SK-N-SH (cell line): ENCODE measurements at regions not wholly inside any gene's neighbourhood (a gene's known extent, or its start where the extent isn't known, plus 50 kb on each side); places are given as distances from the start of the nearest gene placed in this dataset.

ENCODE experiments used
- CTCF ChIP-seq: fragments of 200-600 bp; sonication (generic); IDR thresholded peaks from 2 replicates; pipeline ENCODE4 v1.6.1; 2017; ENCODE audit warnings: antibody characterized with exemption, mild to moderate bottlenecking, moderate library complexity
- EP300 ChIP-seq, 2 experiments: IDR thresholded peaks; 2 replicates each; pipeline versions ENCODE4 v1.4.0 to v1.6.1; 2012; ENCODE audit warnings: borderline replicate concordance in 1 of 2, low read depth in 1 of 2, low read length in 1 of 2
- EZH2phosphoT487 ChIP-seq: fragments of 200-600 bp; sonication (generic); IDR thresholded peaks from 2 replicates; pipeline ENCODE4 v1.6.1; 2017; ENCODE audit warnings: low read depth, mixed run types, mild to moderate bottlenecking, antibody characterized with exemption, moderate library complexity, borderline replicate concordance
- GABPA ChIP-seq: IDR thresholded peaks from 2 replicates; pipeline ENCODE4 v1.4.0; 2012; ENCODE audit warnings: low read depth, mild to moderate bottlenecking
- NFIC ChIP-seq: IDR thresholded peaks from 2 replicates; pipeline ENCODE4 v1.4.0; 2012; ENCODE audit warnings: borderline replicate concordance
- POLR2AphosphoS5 ChIP-seq: IDR thresholded peaks from 2 replicates; pipeline ENCODE4 v1.6.1; 2012; ENCODE audit warnings: low read depth, low read length
- RAD21 ChIP-seq: IDR thresholded peaks from 2 replicates; pipeline ENCODE4 v1.6.1; 2012; ENCODE audit warnings: mild to moderate bottlenecking, low read length
- TAF1 ChIP-seq: IDR thresholded peaks from 2 replicates; pipeline ENCODE4 v1.6.1; 2012; ENCODE audit warnings: low read depth, mild to moderate bottlenecking, low read length, moderate library complexity, borderline replicate concordance
- TEAD4 ChIP-seq: IDR thresholded peaks from 2 replicates; pipeline ENCODE4 v1.4.0; 2012; ENCODE audit warnings: mild to moderate bottlenecking, borderline replicate concordance; ENCODE audit not compliant: insufficient read depth
- YY1 ChIP-seq: IDR thresholded peaks from 2 replicates; pipeline ENCODE4 v1.4.0; 2012; ENCODE audit warnings: low read depth, mild to moderate bottlenecking
- TF ChIP-seq, protein P1 (sequence below): IDR thresholded peaks from 2 replicates; pipeline ENCODE4 v1.4.0; 2012; ENCODE audit warnings: low read depth
- TF ChIP-seq, protein P2 (sequence below): IDR thresholded peaks from 2 replicates; pipeline ENCODE4 v1.6.1; 2012; ENCODE audit warnings: mild to moderate bottlenecking, low read depth, low read length, moderate library complexity

DNA sequence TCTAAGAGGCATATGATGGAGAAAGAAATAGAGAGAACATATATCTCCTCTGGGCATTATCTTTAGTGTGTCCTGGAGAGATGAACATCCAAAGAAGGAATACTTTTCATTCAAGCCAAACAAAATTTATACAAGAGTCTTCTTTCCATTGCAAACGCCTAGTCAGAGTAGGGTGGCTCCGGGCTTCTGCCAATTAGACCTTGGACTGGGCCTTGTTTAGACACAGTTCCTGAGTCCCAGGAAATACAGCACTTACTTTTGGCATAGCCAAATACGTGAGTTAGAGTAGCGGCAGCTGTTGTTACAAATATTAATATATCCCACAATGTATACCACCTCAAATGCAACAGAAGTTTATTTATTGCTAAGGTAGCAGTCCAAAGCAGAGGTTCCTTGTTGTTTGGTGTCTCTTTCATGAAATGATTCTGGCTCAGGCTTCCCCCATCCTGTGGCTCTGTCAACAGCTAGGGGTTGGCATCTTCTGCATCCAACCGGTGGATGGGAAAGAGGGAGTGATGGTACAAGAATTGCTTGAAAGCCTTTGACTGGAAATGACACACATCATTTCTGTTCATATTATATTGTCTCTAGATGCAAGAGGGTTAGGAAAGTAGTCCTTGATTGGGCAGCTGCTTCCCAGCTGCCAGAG is 148.0 kb upstream of the SPACA1 start:
- TF ChIP-seq CTCF (no peak), TEAD4 (no peak), EP300 (IDR thresholded peaks at IDR 0.05; ENCODE audit: borderline replicate concordance in 1 of 2, low read depth in 1 of 2, low read length in 1 of 2) (no peak), RAD21 (no peak), NFIC (no peak), YY1 (no peak), POLR2AphosphoS5 (no peak), TAF1 (no peak), EZH2phosphoT487 (no peak), GABPA (no peak)
- TF ChIP-seq, protein P1, sequence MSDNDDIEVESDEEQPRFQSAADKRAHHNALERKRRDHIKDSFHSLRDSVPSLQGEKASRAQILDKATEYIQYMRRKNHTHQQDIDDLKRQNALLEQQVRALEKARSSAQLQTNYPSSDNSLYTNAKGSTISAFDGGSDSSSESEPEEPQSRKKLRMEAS: no peak
- TF ChIP-seq, protein P2, sequence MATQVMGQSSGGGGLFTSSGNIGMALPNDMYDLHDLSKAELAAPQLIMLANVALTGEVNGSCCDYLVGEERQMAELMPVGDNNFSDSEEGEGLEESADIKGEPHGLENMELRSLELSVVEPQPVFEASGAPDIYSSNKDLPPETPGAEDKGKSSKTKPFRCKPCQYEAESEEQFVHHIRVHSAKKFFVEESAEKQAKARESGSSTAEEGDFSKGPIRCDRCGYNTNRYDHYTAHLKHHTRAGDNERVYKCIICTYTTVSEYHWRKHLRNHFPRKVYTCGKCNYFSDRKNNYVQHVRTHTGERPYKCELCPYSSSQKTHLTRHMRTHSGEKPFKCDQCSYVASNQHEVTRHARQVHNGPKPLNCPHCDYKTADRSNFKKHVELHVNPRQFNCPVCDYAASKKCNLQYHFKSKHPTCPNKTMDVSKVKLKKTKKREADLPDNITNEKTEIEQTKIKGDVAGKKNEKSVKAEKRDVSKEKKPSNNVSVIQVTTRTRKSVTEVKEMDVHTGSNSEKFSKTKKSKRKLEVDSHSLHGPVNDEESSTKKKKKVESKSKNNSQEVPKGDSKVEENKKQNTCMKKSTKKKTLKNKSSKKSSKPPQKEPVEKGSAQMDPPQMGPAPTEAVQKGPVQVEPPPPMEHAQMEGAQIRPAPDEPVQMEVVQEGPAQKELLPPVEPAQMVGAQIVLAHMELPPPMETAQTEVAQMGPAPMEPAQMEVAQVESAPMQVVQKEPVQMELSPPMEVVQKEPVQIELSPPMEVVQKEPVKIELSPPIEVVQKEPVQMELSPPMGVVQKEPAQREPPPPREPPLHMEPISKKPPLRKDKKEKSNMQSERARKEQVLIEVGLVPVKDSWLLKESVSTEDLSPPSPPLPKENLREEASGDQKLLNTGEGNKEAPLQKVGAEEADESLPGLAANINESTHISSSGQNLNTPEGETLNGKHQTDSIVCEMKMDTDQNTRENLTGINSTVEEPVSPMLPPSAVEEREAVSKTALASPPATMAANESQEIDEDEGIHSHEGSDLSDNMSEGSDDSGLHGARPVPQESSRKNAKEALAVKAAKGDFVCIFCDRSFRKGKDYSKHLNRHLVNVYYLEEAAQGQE: no peak
